Skin epidermis (tissue), 12 donors: ENCODE measurements at regions not wholly inside any gene's neighbourhood (a gene's known extent, or its start where the extent isn't known, plus 50 kb on each side); places are given as distances from the start of the nearest gene placed in this dataset.
"Not testable (repeated sequence)": the region's sequence is repeated elsewhere in the genome, so short reads cannot be mapped to it uniquely, and the experiment has no call there.

Experiments used
- H3K27ac ChIP-seq, 21 experiments: fragments of 200-600 bp; sonication (generic) in 11 of 21; one replicate each; pipeline ENCODE4 v1.5.0; 2020; ENCODE audit warnings: mild to moderate bottlenecking in 3 of 21, inconsistent platforms in 2 of 21, moderate library complexity in 2 of 21
- H3K4me3 ChIP-seq, 7 experiments: fragments of 200-600 bp; sonication (generic) in 2 of 7; one replicate each; pipeline ENCODE4 v1.5.0; 2020; ENCODE audit warnings: inconsistent platforms in 2 of 7, mild to moderate bottlenecking in 2 of 7, moderate library complexity in 1 of 7

DNA sequence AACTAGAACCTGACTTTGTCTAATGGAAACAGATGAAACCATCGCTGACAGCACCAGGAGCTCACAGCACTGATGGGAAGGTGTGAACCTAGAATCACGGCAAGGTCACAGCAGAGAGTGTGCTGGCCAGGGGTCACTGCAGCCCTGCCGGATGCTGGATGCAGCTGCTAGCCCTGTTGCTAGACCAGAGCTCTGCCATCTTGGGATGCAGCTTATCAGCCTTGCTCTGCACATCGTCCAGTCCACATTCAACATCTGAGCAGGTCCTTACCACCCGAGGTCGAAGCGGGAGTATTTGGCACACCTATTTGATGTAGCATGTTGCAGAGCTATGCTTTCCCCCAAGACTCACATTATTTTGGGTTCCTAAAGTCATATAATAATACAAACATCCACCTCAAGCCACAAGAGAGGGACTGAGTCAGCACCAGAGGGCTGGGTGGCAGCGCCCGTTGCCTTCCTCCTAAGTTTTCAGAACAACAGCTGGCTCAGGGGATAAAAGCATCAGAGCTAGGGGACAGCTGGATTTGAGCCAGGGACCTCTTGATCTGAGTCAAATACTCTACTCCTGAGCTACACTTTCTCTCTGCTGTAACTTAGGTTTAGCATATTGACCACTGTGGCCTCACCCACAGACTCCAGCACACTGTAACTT, 135.3 kb downstream of the ZNF467 start:
- Histone ChIP-seq H3K4me3 (no peak overlapping the region), H3K27ac (no peak overlapping the region)

DNA sequence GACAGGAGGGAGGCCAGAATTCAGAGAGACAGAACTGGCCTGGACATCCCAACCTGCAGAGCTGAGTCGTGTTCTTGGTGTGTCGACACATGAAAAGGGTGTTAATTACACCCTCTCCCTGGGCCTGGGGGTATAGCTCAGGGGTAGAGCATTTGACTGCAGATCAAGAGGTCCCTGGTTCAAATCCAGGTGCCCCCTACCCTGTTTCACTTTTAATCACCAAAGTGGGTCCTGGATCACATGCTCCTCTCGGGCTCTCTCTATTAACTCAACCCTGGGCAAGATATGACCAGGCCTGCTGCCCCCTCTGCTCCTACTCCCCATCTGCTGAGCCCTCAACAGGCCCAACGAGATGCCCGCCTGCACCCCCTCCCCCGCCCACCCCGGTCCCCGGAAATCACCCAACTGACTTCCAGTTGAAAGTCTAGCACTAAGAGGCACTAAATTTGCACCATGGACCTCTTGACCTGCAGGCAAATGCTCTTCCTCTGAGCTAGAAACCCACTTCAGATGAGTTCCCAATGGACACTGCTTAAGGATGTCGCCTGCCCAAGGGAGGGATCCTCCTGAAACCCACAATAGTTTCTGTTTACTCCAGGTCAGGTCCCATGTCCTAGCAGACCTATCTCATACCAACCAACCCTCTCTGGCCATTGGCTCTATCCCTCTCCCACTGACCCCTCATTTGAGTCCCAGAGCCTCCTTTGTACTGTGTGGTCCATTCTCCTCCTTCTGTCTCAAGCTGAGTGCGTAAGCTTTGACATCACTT, 137.6 kb downstream of the ZNF467 start:
- H3K27ac ChIP-seq: no peak overlapping the region

DNA sequence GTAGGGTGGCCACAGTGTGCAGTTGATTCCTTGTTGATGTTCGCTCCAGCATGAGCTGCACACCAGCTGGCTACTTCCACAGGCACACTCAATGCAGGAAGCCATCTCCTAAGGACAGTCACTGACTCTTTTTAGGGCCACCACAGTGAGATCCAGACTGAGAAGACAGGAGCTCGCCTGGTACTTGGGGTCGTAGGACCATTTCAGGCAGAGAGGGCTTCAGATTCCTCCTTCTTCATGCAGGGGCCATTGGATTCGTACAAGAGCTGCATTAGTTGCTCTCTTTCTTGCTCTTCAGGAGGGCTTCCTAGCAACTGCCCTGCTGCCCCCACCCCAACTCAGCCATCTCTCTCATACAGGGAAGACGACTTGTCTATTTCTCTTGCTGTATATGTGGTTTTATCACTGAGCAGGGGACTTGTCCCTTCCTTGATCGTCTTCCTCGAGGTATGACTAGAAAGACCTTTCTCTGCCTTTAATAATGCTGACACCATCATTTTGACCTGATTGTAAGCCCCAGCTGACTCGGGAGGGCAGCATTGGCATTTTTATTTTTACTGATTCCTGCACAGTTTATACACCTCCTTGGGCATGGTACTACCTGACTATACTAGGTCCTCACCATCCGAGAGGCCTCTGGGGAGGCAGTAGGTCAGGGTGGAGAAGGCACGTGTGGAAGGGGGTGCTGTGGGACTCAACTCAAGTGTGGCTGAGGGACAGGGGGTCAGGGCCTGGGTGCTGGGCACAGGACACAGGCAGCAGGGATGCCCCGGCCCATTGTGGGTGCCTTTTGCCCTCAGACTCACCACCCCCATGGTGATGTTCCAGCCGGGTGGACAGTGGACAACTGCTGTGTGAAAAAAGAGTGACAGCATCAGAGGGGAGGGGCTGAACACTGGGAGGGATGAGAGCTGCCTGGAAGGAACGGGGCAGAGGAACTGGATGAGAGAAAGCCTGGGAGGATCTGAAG, 136.7 kb upstream of the ZNF746 start:
- Histone ChIP-seq H3K4me3 (no peak overlapping the region), H3K27ac (no peak overlapping the region)

More for the DNA sequence above, 137.6 kb downstream of the ZNF467 start:
- H3K4me3 ChIP-seq: no peak overlapping the region

DNA sequence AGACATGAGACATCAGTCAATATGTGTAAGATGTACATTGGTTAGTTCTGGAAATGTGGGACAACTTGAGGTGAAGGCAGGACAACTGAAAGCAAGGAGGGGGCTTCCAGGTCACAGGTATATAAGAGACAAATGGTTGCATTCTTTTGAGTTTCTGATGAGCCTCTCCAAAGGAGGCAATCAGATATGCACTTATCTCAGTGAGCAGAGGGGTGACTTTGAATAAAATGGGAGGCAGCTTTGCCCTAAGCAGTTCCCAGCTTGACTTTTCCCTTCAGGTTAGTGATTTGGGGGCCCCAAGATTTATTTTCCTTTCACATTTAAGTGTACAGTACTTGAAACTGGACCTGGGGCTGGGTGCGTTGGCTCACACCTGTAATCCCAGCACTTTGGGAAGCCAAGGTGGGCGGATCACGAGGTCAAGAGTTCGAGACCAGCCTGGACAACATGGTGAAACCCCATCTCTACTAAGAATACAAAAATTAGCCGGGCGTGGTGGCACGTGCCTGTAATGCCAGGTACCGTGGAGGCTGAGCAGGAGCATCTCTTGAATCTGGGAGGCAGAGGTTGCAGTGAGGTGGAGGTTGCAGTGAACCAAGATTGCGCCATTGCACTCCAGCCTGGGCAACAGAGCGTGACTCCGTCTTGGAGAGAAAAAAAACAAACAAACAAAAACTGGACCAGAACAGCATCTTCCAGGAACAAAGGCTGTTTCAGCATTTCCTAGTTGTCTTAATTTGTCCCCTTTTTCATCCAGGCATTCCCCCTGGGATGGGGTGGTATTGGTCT, 130.9 kb upstream of the ZNF746 start:
- H3K4me3 ChIP-seq, H3K27ac ChIP-seq: not testable (repeated sequence)

DNA sequence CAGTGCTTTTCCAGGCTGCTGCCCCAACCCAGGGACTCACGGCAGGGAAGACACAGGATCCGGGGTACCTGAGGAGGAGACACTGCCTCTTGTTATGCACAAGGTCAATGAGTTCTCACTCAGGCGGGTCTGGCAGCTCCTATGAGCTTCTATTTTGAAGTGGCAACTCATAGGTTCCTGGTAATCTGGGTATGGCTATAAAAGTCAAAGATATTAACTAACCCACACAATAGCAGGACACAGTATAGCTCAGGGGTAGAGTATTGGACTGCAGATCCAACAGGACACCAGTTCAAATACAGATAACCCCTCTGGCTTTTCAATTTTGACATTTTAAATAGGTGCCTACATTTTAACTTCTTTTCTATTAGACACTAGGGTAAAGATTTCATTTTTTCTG, 130.3 kb upstream of the ZNF746 start:
- no peak overlapping the region for H3K27ac ChIP-seq
- no peak overlapping the region for H3K4me3 ChIP-seq

DNA sequence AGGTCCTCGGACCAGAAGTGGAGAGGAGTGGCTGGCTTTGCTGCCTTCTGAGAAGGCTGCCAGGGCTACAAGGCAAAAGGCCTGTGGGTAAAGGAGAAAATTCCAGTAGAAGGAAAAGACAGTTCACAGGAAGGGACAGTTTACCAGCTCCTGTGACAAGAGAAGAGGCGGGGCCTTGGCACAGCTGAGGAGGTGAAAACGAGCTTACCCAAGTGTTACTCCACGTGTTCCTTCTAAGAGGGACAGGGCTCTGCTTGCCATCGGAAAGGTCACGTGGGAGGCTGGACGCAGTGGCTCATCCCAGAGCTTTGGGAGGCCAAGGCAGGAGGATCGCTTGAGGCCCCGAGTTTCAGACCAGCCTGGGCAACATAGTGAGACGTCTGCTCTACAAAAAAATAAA, 129.4 kb upstream of the ZNF746 start:
- no peak overlapping the region for H3K4me3 ChIP-seq
- no peak overlapping the region for H3K27ac ChIP-seq

DNA sequence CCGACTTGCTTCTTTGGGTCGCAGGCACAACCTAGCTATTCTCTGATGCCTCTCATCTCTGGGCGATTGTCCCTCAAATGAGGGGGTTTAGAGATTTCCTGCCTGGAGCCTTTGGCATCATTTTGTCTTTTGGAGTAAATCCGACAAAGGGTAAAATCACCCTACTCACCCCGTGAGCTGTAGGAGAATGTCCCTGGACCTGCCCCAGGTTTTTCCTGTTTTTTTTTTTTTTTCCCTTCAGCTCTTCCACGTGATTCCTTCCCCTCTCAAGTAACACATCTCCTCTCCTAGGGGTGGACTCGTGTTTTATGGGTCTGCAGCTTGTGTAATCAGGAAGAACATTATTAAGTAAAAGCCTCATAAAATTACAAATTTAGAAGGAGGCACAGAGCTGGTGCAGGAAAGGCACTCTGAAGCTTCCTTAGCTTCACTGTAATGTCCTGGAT, 128.4 kb upstream of the ZNF746 start:
- H3K4me3 ChIP-seq: no peak overlapping the region
- no peak overlapping the region for H3K27ac ChIP-seq

DNA sequence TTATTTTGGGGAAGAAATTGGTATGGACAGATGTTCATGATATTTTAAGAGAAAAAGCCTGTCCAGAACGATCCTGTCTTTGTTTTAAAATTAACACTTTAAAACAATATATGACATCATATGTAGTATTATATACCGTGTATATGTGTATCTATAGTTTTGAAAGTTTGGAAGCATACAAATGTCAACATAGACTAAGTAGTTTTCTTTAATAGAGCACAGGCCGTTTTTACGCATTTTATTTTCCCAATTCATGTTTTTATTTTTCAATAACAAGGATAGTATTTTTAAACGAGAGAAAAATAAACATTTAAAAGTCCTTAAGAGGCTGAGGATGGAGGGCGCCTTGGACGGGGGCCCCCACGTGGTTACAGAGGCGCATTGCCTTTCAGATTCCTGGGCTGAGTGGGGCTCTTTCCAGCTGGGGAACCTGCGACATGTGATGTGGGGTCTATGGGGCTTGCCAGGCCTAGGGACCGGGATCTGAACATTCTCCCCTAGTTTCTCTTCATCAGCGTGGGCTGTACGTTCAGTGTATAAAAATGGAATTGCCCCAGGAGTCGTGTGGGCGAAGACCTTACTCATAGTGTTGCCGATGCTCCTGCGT, 127.8 kb upstream of the ZNF746 start:
- Histone ChIP-seq H3K27ac (peak overlapping the region in 15 of 21 experiments; percentile 80 to 97 (median 94)), H3K4me3 (peak overlapping the region; percentile 74 to 97 (median 84))

DNA sequence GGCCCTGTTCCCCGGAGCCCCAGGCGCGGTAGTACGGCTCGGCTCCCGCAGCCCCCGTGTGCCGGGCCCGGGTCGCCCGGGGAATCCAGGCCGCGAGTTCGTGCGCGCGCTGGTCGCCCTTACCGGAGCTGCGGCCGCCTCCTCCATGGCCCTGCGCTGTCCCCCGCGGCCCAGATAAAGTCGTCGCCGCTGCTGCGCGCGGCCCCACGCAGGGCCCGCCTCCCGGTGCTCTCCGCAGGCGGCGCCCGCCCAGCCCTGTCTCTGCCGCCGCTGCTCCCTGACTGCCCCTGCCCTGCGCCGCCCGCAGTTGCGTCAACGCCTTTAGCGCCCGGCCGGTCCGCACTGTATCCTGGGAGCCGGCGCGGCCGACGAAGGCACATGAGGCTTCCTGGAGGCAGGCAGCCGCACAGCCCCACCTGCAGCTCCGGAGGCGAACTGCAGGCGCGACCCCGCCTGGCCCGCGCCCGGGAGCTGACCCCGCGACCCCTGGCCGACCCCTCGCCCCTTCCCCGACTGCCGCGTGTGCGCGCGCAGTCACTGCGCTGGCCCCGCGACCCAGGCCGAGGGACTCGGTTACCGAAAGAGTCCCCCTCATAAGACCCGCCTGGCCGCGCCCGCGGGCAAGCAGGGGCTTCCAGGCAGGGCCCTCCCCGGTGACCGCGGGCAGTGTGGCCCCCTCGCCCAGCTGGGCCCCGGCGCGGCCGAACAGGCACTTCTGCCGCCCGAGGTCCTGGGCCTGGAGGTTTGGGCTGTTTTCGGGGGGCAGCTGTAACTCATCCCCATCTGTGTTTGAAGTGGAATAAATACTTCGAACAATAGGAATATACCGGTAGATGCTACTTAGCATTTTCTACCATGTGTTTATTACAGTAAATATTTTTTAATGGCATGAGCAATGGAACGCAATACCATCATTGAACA, 127.1 kb upstream of the ZNF746 start:
- H3K4me3 ChIP-seq: peak overlapping the region; percentile 74 to 97 (median 84)
- peak overlapping the region; percentile 60 to 97 (median 94) for H3K27ac ChIP-seq

DNA sequence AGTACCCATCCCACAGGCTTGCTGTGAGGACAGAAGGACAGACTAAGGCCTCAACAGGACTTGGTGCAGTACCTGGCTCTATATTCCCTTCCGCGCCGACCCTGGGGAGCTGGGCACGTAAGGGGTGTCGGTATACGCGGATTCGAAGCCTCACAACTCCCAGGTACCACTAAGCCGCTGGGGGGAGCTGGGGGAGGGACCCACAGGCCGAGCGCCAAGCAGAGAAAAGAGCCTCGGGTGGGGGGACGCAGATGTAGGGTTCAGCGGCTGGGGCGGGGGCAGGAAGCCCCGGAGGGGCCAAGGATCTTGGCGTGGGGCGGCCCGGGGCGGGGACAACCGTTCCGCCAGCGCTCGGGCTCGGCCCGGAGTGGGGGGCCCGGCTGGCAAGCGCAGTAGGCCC, 126.4 kb upstream of the ZNF746 start:
- peak overlapping the region; percentile 74 to 97 (median 84) for H3K4me3 ChIP-seq
- H3K27ac ChIP-seq: peak overlapping the region; percentile 60 to 97 (median 94)

DNA sequence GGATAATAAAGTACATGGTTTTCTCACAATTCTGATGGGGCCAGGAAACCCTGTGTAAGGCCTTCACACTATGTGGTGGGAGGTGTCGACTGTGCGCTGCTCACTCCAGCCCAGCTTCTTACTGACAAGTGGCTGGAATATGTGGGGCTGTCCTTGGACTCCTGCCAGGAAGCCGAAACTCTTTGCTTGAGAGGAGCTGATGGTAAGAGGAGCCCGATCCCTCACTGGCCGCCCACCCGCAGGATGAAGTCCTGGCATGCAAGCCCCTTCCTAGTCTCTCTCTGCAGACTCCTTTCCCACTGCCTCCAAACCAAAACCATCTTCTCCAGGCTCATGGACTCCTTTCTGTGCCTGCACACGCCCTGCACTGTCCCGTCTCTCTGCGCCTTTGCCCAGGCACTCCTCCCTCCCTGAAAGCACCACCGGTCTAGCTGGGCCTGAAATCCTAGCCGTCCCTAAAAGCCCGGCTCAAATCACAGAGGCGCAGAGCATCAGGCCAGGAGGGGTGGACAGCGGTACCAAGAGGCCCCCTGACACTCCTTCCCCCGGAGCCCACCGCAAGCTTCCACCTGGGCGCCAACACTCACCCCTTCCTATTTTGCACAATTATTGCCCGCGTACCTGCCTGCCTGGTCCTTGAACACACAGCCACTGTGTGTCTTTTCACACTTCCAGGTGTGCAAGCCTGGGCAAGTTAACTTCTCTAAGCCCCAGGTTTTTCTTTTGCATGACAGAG, 125.8 kb upstream of the ZNF746 start:
- peak overlapping the region in 20 of 21 experiments; percentile 60 to 97 (median 94) for H3K27ac ChIP-seq

DNA sequence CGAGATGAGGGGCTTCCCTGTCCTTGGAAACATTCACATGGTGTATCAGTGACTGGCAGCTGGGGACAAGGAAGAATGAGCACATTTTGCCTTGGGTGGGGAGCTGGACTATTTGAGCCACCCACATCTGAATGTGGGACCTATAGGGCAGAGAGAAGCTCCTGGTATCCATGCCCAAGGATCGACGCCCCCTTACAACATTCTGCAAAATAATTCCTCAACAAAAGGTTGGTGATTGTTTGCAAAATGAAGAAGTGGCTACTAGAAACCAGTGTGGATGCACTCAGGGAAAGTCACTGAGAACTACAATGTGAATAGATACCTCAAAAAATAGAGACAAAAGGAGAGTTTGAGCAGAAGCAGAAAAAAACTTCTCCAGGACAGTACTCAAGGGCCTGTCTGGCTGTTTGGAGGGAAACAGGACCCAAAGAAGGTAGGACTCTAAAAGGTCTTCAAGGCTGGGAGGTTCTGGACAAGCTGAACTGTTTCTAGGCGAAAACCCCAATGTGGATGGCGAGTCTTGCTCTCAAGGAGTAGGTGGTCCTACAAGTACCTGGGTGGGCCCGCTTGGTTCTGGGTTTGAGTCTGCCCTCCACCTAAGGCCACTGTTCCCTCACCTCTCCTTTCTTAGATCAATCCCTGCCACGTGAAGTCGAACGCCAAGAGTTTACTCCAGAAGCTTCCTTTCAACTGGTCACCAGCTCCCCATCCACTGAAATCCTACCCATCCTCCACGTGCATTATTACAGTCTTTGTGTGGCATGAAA, 125.0 kb upstream of the ZNF746 start:
- peak overlapping the region in 3 of 7 experiments; percentile 82 to 97 (median 91) for H3K4me3 ChIP-seq
- no peak overlapping the region for H3K27ac ChIP-seq

More for the DNA sequence above, 125.8 kb upstream of the ZNF746 start:
- peak overlapping the region; percentile 74 to 97 (median 84) for H3K4me3 ChIP-seq

DNA sequence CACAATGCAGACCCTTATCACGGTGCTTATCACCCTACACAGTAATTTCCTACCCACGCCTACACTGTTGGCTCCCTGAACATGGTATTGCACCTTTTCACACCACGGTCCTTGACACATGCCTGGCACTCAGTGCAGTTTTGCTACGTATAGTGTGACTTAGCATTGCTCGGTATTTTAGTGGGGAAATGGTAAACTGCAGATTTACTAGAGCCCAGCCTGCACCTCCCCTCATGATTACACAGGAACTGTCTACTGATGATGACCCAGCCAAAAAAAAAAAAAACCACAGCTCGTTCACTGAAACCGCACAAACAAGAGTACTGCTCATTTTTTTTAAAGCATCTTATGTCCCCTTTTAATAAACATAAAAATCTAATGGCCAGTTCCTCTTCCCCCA, 124.2 kb upstream of the ZNF746 start:
- no peak overlapping the region for H3K27ac ChIP-seq

DNA sequence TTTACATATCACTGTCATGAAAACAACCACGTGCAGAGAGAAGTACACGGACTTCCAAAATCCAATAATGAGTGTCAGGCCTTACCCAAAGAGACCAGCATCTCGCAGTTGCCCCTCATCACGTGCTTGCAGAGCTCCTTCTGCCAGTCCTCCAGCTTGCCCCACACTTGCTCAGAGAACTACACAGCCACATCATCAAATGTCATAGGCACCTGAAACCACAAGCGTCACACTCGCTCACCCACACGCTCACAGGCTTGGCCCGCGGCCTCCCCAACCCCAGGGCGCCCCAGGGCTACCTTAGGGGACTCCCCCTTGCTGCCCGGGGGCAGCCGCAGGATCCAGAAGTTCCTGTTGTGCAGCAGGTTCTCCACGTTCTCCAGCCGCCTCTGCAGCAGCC, 123.4 kb upstream of the ZNF746 start:
- no peak overlapping the region for H3K27ac ChIP-seq
- H3K4me3 ChIP-seq: no peak overlapping the region

More for the DNA sequence above, 124.2 kb upstream of the ZNF746 start:
- H3K4me3 ChIP-seq: no peak overlapping the region

DNA sequence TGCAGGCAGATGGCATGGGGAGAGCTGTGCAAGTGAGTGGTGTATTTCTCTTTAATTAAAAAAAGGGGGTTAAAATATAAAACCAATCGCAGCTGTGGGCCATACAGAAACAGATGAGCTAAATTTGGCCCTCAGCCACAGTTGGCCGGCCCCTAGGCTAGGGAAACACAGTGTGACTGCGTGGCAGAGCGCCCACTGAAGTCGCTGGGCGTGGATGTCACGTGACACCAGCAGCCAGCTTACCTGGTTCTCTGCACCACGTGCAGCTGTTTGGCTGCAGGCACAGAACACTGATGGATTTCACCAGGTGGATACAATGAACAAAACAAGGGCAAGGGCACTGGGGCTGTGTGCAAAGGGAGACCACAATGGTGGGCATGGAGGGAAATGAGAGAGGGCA, 119.3 kb upstream of the ZNF746 start:
- H3K27ac ChIP-seq: no peak overlapping the region

DNA sequence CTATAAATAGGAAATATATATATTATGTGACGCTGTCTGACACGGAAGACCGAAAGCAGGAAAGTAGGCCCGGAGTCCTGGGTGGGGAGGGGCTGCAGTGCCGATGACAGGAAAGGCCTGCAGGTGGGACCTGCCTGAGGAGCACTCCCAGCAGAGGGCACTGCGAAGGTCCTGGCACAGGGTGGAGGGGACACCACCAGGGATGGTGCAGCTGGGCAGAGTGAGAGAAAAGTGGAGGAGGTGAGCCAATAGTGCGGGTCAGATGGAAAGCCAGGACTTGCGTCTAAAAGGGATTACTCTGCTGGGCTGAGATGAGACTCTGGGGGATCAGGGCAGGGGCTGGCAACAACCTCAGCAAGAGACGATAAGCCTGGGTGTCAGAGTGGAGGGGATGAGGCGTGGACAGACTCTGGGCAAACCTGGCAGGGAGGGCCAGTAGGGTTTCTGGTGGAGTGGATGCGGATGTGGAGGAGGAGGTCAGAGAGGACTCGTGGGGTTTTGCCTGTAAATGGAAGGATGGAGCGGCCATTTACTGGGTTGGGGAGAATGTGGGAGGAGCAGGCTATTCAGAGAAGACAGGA, 118.2 kb upstream of the ZNF746 start:
- Histone ChIP-seq H3K27ac (no peak overlapping the region), H3K4me3 (no peak overlapping the region)

More for the DNA sequence above, 119.3 kb upstream of the ZNF746 start:
- H3K4me3 ChIP-seq: no peak overlapping the region
